ENCODE measurements at regions not wholly inside any gene's neighbourhood (a gene's known extent, or its start where the extent isn't known, plus 50 kb on each side); places are given as distances from the start of the nearest gene placed in this dataset.

- H3K27ac ChIP-seq (replicated peaks), result no peak overlapping the region
- TF ChIP-seq REST (IDR thresholded peaks at IDR 0.05; ENCODE audit: insufficient replicate concordance, low read depth) (no peak), POLR2AphosphoS5 (IDR thresholded peaks at IDR 0.05; ENCODE audit: low read depth) (no peak), GABPA (IDR thresholded peaks at IDR 0.05; ENCODE audit: low read depth) (no peak), SPI1 (IDR thresholded peaks at IDR 0.05; ENCODE audit: borderline replicate concordance, low read depth) (no peak)
- TF ChIP-seq, protein P1, sequence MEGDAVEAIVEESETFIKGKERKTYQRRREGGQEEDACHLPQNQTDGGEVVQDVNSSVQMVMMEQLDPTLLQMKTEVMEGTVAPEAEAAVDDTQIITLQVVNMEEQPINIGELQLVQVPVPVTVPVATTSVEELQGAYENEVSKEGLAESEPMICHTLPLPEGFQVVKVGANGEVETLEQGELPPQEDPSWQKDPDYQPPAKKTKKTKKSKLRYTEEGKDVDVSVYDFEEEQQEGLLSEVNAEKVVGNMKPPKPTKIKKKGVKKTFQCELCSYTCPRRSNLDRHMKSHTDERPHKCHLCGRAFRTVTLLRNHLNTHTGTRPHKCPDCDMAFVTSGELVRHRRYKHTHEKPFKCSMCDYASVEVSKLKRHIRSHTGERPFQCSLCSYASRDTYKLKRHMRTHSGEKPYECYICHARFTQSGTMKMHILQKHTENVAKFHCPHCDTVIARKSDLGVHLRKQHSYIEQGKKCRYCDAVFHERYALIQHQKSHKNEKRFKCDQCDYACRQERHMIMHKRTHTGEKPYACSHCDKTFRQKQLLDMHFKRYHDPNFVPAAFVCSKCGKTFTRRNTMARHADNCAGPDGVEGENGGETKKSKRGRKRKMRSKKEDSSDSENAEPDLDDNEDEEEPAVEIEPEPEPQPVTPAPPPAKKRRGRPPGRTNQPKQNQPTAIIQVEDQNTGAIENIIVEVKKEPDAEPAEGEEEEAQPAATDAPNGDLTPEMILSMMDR (IDR thresholded peaks at IDR 0.05; ENCODE audit: insufficient read depth, low read length), result no peak
- no peak overlapping the region for H3K4me3 ChIP-seq (replicated peaks; ENCODE audit: insufficient read depth, low read length)
- H3K27me3 ChIP-seq (ENCODE audit: insufficient read depth, poor library complexity, severe bottlenecking), result no peaks in the 10 kb centered on the region
- DNase-seq (ENCODE audit: low read depth in 1 of 2, low spot score in 1 of 2), result no peak
Measured at GRCh38 chr7:110050785-110051184, 1040.1 kb upstream of the LRRN3 start.

GRCh38 chr7:110051372-110051771 lies 1039.6 kb upstream of the LRRN3 start:
- TF ChIP-seq SPI1 (IDR thresholded peaks at IDR 0.05; ENCODE audit: borderline replicate concordance, low read depth), result no peak
- no peak for TF ChIP-seq REST (IDR thresholded peaks at IDR 0.05; ENCODE audit: insufficient replicate concordance, low read depth)
- TF ChIP-seq GABPA (IDR thresholded peaks at IDR 0.05; ENCODE audit: low read depth), result no peak
- TF ChIP-seq POLR2AphosphoS5 (IDR thresholded peaks at IDR 0.05; ENCODE audit: low read depth), result no peak
- TF ChIP-seq, protein P1 (IDR thresholded peaks at IDR 0.05; ENCODE audit: insufficient read depth, low read length), result no peak
- DNase-seq (ENCODE audit: low read depth in 1 of 2, low spot score in 1 of 2), result no peak
- Histone ChIP-seq H3K27ac (replicated peaks) (no peak overlapping the region), H3K4me3 (replicated peaks; ENCODE audit: insufficient read depth, low read length) (no peak overlapping the region), H3K27me3 (ENCODE audit: insufficient read depth, poor library complexity, severe bottlenecking) (no peaks in the 10 kb centered on the region)

GRCh38 chr7:110056331-110056730 lies 1034.6 kb upstream of the LRRN3 start:
- H3K27ac ChIP-seq (replicated peaks), result no peak overlapping the region
- no peak for TF ChIP-seq POLR2AphosphoS5 (IDR thresholded peaks at IDR 0.05; ENCODE audit: low read depth)
- TF ChIP-seq SPI1 (IDR thresholded peaks at IDR 0.05; ENCODE audit: borderline replicate concordance, low read depth), result no peak
- no peak for TF ChIP-seq GABPA (IDR thresholded peaks at IDR 0.05; ENCODE audit: low read depth)
- TF ChIP-seq, protein P1 (IDR thresholded peaks at IDR 0.05; ENCODE audit: insufficient read depth, low read length), result no peak
- TF ChIP-seq REST (IDR thresholded peaks at IDR 0.05; ENCODE audit: insufficient replicate concordance, low read depth), result no peak

More at GRCh38 chr7:110056331-110056730, 1034.6 kb upstream of the LRRN3 start:
- no peak for DNase-seq (ENCODE audit: low read depth in 1 of 2, low spot score in 1 of 2)
- H3K27me3 ChIP-seq (ENCODE audit: insufficient read depth, poor library complexity, severe bottlenecking), result no peaks in the 10 kb centered on the region
- H3K4me3 ChIP-seq (replicated peaks; ENCODE audit: insufficient read depth, low read length), result no peak overlapping the region

Measured in HL-60 (cell line).